GM12878 (cell line): ENCODE measurements at regions not wholly inside any gene's neighbourhood (a gene's known extent, or its start where the extent isn't known, plus 50 kb on each side); places are given as distances from the start of the nearest gene placed in this dataset.

ENCODE experiments used
- CBFB ChIP-seq: IDR thresholded peaks from 2 replicates; pipeline ENCODE4 v1.6.1; 2016; ENCODE audit warnings: antibody characterized with exemption, low read depth
- CBX5 ChIP-seq: sonication (generic); IDR thresholded peaks from 2 replicates; pipeline ENCODE4 v1.6.1; 2016; ENCODE audit warnings: low read depth, moderate library complexity, mild to moderate bottlenecking, inconsistent platforms
- EP300 ChIP-seq, 2 experiments: fragments of 150-350 bp in 1 of 2; IDR thresholded peaks; 2 replicates each; pipeline ENCODE4 v1.6.1; 2011 to 2012; ENCODE audit warnings: low read depth in 2 of 2, low read length in 2 of 2, borderline replicate concordance in 1 of 2, improper control_type of control experiment in 1 of 2, inconsistent platforms in 1 of 2; ENCODE audit not compliant: control insufficient read depth in 1 of 2
- IKZF1 ChIP-seq: fragments of 450-650 bp; conservative IDR thresholded peaks from 2 replicates; pipeline ENCODE4 v1.6.1; 2017; ENCODE audit warnings: antibody characterized with exemption, mild to moderate bottlenecking
- NR2C2 ChIP-seq: IDR thresholded peaks from 2 replicates; pipeline ENCODE4 v1.6.1; 2011; ENCODE audit warnings: borderline replicate concordance, low read depth; ENCODE audit not compliant: control insufficient read depth, insufficient read length
- POLR2A ChIP-seq: IDR thresholded peaks from 2 replicates; pipeline ENCODE4 v1.6.1; 2011; ENCODE audit warnings: low read depth, mild to moderate bottlenecking, low read length
- RAD51 ChIP-seq: fragments of 450-650 bp; IDR thresholded peaks from 2 replicates; pipeline ENCODE4 v1.6.1; 2016; ENCODE audit warnings: moderate library complexity, mild to moderate bottlenecking, inconsistent platforms
- SIN3A ChIP-seq: IDR thresholded peaks from 2 replicates; pipeline ENCODE4 v1.6.1; 2012; ENCODE audit warnings: low read depth, low read length, improper control_type of control experiment
- SMC3 ChIP-seq: IDR thresholded peaks from 2 replicates; pipeline ENCODE4 v1.6.1; 2011; ENCODE audit warnings: low read length, improper control_type of control experiment, borderline replicate concordance
- YBX1 ChIP-seq: fragments of 450-650 bp; IDR thresholded peaks from 2 replicates; pipeline ENCODE4 v1.6.1; 2016; ENCODE audit warnings: antibody characterized with exemption
- ZZZ3 ChIP-seq: IDR thresholded peaks from 2 replicates; pipeline ENCODE4 v1.6.1; 2011; ENCODE audit warnings: low read depth; ENCODE audit not compliant: control insufficient read depth, insufficient read length
- TF ChIP-seq, protein P1 (sequence below), 3 experiments: IDR thresholded peaks in 2 of 3; conservative IDR thresholded peaks in 1 of 3; 2 replicates each; pipeline ENCODE4 v1.5.1; 2011; ENCODE audit warnings: low read depth in 3 of 3, low read length in 3 of 3, mild to moderate bottlenecking in 3 of 3, control low read depth in 2 of 3, moderate library complexity in 2 of 3, inconsistent platforms in 1 of 3, mixed read lengths in 1 of 3; ENCODE audit not compliant: control insufficient read depth in 2 of 3, insufficient read depth in 1 of 3; ENCODE audit errors: extremely low read depth in 1 of 3

GRCh38 chr13:37456041-37456440, 142.5 kb downstream of the POSTN start:
- TF ChIP-seq CBFB = no peak
- TF ChIP-seq POLR2A = no peak
- TF ChIP-seq SMC3 = no peak
- no peak for TF ChIP-seq YBX1
- TF ChIP-seq, protein P1, sequence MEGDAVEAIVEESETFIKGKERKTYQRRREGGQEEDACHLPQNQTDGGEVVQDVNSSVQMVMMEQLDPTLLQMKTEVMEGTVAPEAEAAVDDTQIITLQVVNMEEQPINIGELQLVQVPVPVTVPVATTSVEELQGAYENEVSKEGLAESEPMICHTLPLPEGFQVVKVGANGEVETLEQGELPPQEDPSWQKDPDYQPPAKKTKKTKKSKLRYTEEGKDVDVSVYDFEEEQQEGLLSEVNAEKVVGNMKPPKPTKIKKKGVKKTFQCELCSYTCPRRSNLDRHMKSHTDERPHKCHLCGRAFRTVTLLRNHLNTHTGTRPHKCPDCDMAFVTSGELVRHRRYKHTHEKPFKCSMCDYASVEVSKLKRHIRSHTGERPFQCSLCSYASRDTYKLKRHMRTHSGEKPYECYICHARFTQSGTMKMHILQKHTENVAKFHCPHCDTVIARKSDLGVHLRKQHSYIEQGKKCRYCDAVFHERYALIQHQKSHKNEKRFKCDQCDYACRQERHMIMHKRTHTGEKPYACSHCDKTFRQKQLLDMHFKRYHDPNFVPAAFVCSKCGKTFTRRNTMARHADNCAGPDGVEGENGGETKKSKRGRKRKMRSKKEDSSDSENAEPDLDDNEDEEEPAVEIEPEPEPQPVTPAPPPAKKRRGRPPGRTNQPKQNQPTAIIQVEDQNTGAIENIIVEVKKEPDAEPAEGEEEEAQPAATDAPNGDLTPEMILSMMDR (IDR thresholded peaks at IDR 0.05 in 2 of 3, conservative IDR thresholded peaks at IDR 0.05 in 1 of 3; ENCODE audit: control insufficient read depth in 2 of 3, extremely low read depth in 1 of 3, insufficient read depth in 1 of 3, low read depth in 3 of 3, low read length in 3 of 3) = no peak
- TF ChIP-seq NR2C2 = no peak
- TF ChIP-seq EP300 (IDR thresholded peaks at IDR 0.05; ENCODE audit: borderline replicate concordance in 1 of 2, control insufficient read depth in 1 of 2, low read depth in 2 of 2, low read length in 2 of 2) = no peak
- no peak for TF ChIP-seq SIN3A
- TF ChIP-seq CBX5 = no peak
- no peak for TF ChIP-seq ZZZ3
- TF ChIP-seq RAD51 = no peak
- TF ChIP-seq IKZF1 = no peak
